ENCODE measurements at regions not wholly inside any gene's neighbourhood (a gene's known extent, or its start where the extent isn't known, plus 50 kb on each side); places are given as distances from the start of the nearest gene placed in this dataset.

DNA sequence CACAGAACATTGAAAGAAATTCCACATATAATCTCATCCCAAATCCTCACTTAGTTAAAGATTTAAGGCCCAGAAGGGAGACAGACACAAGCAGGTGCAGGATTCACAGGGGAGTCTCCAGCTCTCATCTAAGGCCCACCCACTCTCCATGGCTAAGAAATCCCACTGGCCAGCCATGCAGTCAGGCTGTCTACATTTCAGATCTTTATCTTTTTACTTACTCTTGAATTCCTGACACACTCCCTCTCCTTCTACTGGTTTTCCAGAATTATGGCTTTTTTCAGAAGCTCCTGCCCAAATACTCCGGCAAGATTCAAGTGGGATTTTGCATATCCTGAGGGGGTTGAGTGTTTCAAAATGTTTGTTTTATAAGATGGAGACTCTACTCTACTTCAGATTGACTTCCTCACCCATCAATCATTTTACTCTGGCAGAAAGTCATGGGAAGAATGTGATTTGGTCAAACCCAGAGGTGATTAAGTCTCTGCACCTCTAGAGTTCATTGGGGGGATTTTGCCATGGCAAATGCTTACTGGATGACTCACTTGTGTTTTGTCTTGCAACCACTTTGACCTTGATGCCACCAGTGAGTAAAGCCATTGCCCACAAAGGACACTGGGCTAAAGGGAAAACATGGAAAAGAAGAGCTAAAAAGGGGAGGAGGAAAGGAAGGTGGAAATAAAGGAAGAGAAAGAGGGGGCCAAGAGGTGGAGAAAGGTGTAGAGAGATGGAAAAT lies 688.8 kb upstream of the SALL1 start:
- Histone ChIP-seq H3K4me3 (ENCODE audit: low read length, poor library complexity, severe bottlenecking) (no peak overlapping the region), H3K9me3 (ENCODE audit: insufficient read depth, low read depth, low read length) (no peaks in the 10 kb centered on the region; the same call in 1 of the 2 replicates), H3K4me2 (ENCODE audit: low read depth, low read length, poor library complexity, severe bottlenecking) (no peak overlapping the region), H3F3A (ENCODE audit: low read depth) (no peaks in the 10 kb centered on the region), H2AFZ (ENCODE audit: low read length) (no peak overlapping the region), H4K20me1 (ENCODE audit: insufficient read depth, low read length, poor library complexity, severe bottlenecking) (no peaks in the 10 kb centered on the region), H3K36me3 (ENCODE audit: insufficient read depth, low read length) (no peaks in the 10 kb centered on the region), H3K9ac (ENCODE audit: low read depth, low read length, poor library complexity, severe bottlenecking) (no peak overlapping the region), H3K9me2 (replicated peaks; ENCODE audit: low read depth, low read length) (no peaks in the 10 kb centered on the region), H3K4me1 (ENCODE audit: insufficient read depth, low read length, poor library complexity, severe bottlenecking) (no peaks in the 10 kb centered on the region), H3K79me2 (ENCODE audit: insufficient read depth, low read length) (no peaks in the 10 kb centered on the region), H3K27me3 (ENCODE audit: insufficient read depth, low read length, poor library complexity, severe bottlenecking) (no peaks in the 10 kb centered on the region)
- TF ChIP-seq, protein P1, sequence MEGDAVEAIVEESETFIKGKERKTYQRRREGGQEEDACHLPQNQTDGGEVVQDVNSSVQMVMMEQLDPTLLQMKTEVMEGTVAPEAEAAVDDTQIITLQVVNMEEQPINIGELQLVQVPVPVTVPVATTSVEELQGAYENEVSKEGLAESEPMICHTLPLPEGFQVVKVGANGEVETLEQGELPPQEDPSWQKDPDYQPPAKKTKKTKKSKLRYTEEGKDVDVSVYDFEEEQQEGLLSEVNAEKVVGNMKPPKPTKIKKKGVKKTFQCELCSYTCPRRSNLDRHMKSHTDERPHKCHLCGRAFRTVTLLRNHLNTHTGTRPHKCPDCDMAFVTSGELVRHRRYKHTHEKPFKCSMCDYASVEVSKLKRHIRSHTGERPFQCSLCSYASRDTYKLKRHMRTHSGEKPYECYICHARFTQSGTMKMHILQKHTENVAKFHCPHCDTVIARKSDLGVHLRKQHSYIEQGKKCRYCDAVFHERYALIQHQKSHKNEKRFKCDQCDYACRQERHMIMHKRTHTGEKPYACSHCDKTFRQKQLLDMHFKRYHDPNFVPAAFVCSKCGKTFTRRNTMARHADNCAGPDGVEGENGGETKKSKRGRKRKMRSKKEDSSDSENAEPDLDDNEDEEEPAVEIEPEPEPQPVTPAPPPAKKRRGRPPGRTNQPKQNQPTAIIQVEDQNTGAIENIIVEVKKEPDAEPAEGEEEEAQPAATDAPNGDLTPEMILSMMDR (conservative IDR thresholded peaks at IDR 0.05; ENCODE audit: low read length) = no peak
- TF ChIP-seq EZH2phosphoT487 (IDR thresholded peaks at IDR 0.05; ENCODE audit: borderline replicate concordance) = no peak

DNA sequence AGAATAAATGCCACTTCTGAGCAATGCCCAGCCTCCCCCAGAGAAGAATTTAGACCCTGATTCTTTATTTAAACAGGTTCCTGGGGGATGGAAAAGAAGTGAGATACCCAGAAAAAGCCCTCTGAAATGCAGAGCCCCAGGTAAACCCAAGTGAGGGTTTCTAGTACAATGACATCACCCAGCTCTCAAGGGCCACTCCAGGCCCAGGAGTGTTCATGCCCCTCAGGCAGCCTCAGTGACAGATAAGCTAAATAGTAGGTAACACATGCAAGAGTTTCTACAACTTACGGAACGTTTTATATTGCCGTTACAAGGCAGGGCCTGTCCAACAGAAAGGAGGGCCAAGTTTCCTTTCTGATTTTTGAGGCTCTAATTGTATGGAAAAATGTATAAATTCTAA lies 683.7 kb upstream of the SALL1 start:
- Histone ChIP-seq H3K4me2 (ENCODE audit: low read depth, low read length, poor library complexity, severe bottlenecking) (no peak overlapping the region), H3K9me3 (ENCODE audit: insufficient read depth, low read depth, low read length) (no peaks in the 10 kb centered on the region; the same call in 1 of the 2 replicates)

DNA sequence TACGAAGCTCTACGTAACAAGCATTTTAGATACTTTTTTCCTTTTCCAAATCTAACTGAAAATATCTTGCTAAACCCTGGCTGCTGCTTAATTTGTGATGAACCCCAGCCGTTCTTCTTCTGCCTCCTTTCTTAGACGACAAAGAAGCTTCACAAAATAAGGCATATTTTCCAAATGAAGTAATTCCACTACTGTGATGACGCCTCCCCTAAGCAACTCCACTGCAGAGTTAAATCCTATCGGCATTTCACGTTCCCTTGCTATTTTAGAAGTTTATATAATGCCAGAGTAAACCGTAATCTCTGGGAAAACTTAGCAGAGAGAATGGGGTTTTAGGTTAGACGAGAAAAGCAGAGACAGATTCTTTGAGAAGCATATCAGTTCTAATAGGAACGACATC lies 683.1 kb upstream of the SALL1 start:
- Histone ChIP-seq H3F3A (ENCODE audit: low read depth) (no peaks in the 10 kb centered on the region), H3K9me2 (replicated peaks; ENCODE audit: low read depth, low read length) (no peaks in the 10 kb centered on the region), H3K9me3 (ENCODE audit: insufficient read depth, low read depth, low read length) (no peaks in the 10 kb centered on the region; the same call in 1 of the 2 replicates), H3K79me2 (ENCODE audit: insufficient read depth, low read length) (no peaks in the 10 kb centered on the region), H3K36me3 (ENCODE audit: insufficient read depth, low read length) (no peaks in the 10 kb centered on the region), H2AFZ (ENCODE audit: low read length) (no peak overlapping the region), H3K4me2 (ENCODE audit: low read depth, low read length, poor library complexity, severe bottlenecking) (no peak overlapping the region), H4K20me1 (ENCODE audit: insufficient read depth, low read length, poor library complexity, severe bottlenecking) (no peaks in the 10 kb centered on the region), H3K27me3 (ENCODE audit: insufficient read depth, low read length, poor library complexity, severe bottlenecking) (no peaks in the 10 kb centered on the region), H3K4me1 (ENCODE audit: insufficient read depth, low read length, poor library complexity, severe bottlenecking) (no peaks in the 10 kb centered on the region), H3K4me3 (ENCODE audit: low read length, poor library complexity, severe bottlenecking) (no peak overlapping the region), H3K9ac (ENCODE audit: low read depth, low read length, poor library complexity, severe bottlenecking) (no peak overlapping the region)
- TF ChIP-seq, protein P1 (conservative IDR thresholded peaks at IDR 0.05; ENCODE audit: low read length) = no peak

More for the DNA sequence above, 683.7 kb upstream of the SALL1 start:
- Histone ChIP-seq H2AFZ (ENCODE audit: low read length) (no peak overlapping the region), H3K9me2 (replicated peaks; ENCODE audit: low read depth, low read length) (no peaks in the 10 kb centered on the region), H3K27me3 (ENCODE audit: insufficient read depth, low read length, poor library complexity, severe bottlenecking) (no peaks in the 10 kb centered on the region), H3K36me3 (ENCODE audit: insufficient read depth, low read length) (no peaks in the 10 kb centered on the region), H4K20me1 (ENCODE audit: insufficient read depth, low read length, poor library complexity, severe bottlenecking) (no peaks in the 10 kb centered on the region), H3K4me3 (ENCODE audit: low read length, poor library complexity, severe bottlenecking) (no peak overlapping the region), H3F3A (ENCODE audit: low read depth) (no peaks in the 10 kb centered on the region), H3K4me1 (ENCODE audit: insufficient read depth, low read length, poor library complexity, severe bottlenecking) (no peaks in the 10 kb centered on the region), H3K9ac (ENCODE audit: low read depth, low read length, poor library complexity, severe bottlenecking) (no peak overlapping the region), H3K79me2 (ENCODE audit: insufficient read depth, low read length) (no peaks in the 10 kb centered on the region)
- no peak for TF ChIP-seq EZH2phosphoT487 (IDR thresholded peaks at IDR 0.05; ENCODE audit: borderline replicate concordance)
- TF ChIP-seq, protein P1 (conservative IDR thresholded peaks at IDR 0.05; ENCODE audit: low read length) = no peak
